Jurkat, Clone E6-1 (cell line): ENCODE measurements at regions not wholly inside any gene's neighbourhood (a gene's known extent, or its start where the extent isn't known, plus 50 kb on each side); places are given as distances from the start of the nearest gene placed in this dataset.

Experiments
- DNase-seq: peaks from one replicate; pipeline ENCODE4 v3.0.0-alpha.2; 2011; ENCODE audit warnings: low read depth, low spot score
- H3K4me3 ChIP-seq: 2 replicates; pipeline ENCODE4 v1.5.1; 2011; ENCODE audit warnings: mild to moderate bottlenecking, low read length, control low read depth, moderate library complexity

GRCh38 chr15:58293622-58294550 lies 137.9 kb upstream of the LIPC start:
- no peak overlapping the region for H3K4me3 ChIP-seq
- no peak for DNase-seq

- H3K4me3 ChIP-seq = no peak overlapping the region
- no peak for DNase-seq
Measured at GRCh38 chr15:58294681-58295254, 137.0 kb upstream of the LIPC start.

GRCh38 chr15:58295637-58296215 lies 136.1 kb upstream of the LIPC start:
- DNase-seq = peak; percentile 53
- no peak overlapping the region for H3K4me3 ChIP-seq

DNA sequence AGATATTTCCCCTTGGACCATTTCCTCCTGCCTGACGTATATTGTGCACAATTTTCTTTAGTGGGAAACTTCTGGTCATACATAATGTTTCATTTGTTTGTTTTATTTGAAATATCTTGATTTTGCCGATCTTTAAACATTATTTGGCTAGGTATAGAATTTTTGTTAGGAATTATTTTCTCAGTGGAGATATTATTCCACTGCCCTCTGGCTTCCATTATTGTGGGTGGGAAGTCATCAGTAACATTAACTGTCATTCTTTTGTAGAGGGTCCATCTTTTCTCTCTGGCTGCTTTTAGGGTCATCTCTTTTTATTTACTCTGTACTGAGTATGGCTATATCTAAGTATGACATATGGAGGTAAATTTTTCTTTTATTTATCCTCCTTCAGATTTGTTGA lies 135.5 kb upstream of the LIPC start:
- DNase-seq = no peak
- H3K4me3 ChIP-seq = no peak overlapping the region

DNA sequence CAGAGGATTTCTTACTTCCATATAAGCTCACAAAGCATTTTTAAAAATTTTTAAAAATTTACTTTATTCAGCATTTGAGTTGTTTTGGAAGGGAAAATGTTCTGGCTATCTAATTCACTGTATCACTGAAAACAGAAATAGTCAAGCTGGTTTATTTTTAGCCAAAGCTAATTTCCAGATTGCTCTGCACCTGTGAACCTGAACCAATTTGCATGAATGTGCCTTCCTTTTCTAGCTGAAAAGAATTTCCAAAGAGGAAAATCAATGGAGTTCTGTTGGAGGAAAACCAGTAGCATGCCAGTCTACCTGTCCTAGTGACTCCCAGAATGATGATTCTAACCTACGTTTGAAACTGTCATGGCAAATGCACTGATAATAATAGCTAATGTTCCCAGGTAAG lies 134.2 kb upstream of the LIPC start:
- no peak overlapping the region for H3K4me3 ChIP-seq
- DNase-seq = no peak

GRCh38 chr15:58298879-58299850 lies 132.6 kb upstream of the LIPC start:
- DNase-seq = no peak
- H3K4me3 ChIP-seq = no peak overlapping the region

GRCh38 chr15:58302832-58303231 lies 129.0 kb upstream of the LIPC start:
- no peak overlapping the region for H3K4me3 ChIP-seq
- no peak for DNase-seq

GRCh38 chr15:58303236-58303635 lies 128.6 kb upstream of the LIPC start:
- peak; percentile 50 for DNase-seq
- no peak overlapping the region for H3K4me3 ChIP-seq

- DNase-seq = no peak
- H3K4me3 ChIP-seq = no peak overlapping the region
Measured at GRCh38 chr15:58306591-58307312, 125.0 kb upstream of the LIPC start.

DNA sequence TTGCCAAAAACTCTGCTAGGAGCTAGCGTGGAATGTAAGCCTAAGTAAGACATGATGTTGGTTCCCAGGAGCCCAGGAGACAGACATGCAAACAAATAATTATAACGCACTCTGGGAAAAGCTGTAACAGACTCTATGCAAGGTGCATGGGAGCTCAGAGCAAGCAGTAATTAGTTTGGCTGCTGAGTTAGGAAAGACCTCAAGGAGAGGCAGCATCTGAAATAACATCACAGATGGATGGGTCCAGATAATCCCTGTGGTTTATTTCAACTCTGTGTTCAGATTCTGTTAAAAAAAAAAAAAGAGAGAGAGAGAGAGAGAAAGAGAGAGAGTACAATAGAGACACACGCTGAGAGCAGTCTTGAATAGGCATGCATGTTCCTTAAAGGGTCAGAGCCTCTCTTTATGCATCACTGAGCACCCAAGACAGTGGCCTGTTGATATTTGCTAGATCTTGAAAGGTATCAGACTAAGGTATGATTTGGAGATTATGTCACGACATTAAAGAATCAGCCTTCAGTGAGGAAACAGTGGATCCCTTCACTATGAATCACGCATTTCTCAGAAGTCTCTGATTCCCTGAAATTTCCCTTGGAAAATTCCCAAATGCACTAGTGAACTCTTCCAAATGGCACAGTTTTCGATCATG lies 124.4 kb upstream of the LIPC start:
- DNase-seq = peak; percentile 81
- H3K4me3 ChIP-seq = no peak overlapping the region

DNA sequence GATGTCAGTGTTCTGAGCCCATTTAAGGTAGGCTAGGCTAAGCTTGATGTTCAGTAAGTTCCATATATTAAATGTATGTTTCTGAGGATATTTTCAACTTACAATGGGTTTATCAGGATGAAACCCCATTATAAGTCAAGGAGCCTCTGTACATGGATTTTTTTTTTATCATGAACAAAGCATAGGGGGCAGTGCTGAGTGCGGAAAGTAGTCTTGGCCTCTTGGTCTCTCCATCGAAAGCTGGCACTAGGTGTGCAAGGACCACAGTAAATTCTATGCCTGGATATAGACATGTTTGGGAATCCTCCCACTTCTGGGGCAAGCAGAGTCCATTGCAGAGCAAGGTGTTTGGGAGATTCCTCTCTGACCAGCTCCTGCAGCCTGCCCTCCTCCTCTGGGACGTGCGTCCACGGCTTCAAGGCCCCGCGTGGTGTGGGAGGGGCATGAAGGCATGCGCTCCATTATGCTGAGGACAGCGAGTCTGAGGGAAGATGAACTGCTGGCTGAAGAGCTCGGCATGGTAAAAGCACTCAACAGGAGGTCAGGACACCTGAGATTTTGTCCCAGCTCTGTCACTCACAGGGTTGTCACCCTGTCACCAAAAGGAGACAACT lies 122.9 kb upstream of the LIPC start:
- no peak overlapping the region for H3K4me3 ChIP-seq
- DNase-seq = no peak

DNA sequence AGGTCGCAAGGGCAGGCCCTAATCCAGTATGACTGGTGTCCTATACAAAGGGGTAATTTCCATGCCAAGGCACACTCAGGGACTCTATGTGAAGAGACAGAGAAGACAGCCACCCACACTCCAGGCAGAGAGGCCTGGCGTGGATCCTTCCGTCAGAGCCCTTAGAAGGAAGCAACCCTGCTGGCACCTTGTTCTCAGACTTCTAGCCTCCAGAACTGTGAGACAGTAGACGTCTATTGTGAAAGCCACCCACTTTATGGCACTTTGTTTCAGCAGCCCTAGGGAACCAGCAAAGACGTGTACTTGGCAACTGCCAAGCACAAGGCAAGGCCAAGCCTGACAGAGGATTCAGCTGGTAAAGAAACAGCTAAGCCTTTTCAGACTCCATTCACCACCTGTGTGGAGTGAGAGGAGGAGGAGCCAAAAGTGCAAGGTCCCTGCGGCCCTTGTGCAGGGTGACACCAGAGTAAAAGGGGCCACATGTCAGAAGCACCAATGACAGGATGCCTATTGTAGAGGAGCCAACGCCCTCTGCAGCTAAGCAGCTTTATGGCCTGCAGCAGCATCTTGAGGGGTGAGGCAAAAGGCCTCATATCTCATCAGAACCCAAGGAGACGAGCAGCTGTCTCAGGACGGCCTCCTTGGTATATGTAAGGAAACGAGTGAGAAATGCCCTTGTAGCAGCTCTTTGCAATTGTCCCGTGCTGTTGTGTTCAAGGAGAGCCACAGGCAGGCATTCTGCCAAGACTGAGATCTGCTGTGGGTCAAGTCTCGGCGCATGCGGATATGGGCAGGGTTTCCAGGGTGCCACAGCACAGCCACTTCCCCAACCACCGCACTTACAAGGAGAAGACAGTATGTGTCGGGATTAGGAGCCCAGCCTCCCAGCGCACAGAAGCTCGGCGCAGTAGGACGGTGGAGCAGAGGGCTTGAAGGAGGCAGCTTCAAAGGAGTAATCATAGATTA lies 121.5 kb upstream of the LIPC start:
- no peak overlapping the region for H3K4me3 ChIP-seq
- DNase-seq = peak; percentile 37

GRCh38 chr15:58311556-58311955 lies 120.2 kb upstream of the LIPC start:
- no peak for DNase-seq
- H3K4me3 ChIP-seq = no peak overlapping the region

DNA sequence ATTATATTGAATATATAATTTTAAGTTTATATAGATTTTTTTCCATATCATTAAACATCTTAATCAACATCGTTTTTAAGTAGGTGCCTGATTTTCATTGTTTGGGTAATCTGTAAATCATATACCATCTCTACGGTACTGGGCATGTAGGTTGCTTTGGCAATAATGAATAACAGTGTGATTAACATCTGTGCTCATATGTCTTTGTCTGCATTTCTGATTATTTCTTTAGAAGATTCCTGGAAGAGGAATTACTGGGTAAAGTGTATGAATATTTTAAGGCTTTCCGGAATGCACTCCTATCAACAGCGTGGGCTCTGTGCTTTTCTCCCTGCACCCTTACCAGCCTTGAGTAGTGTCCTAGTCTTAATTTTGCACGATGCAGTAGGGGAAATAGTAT lies 119.8 kb upstream of the LIPC start:
- no peak for DNase-seq
- H3K4me3 ChIP-seq = no peak overlapping the region

DNA sequence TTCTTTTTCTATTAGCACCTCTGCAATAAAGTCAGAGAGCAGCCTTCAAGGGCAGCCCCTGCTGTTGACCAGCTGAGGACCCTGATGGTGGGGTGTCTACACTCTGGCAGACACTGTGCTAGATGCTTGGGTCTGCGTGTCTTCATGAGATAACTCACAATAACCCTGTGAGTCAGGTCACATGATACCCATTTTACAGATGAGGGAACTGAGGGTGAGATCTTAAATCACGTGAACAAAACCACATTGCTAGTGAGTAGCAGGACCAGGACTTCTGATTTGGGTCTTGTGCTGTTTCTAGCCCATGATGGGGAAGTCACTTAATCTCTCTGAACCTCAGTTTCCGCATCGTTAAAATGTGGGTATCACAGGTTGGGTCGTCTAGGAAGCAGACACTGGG lies 118.5 kb upstream of the LIPC start:
- H3K4me3 ChIP-seq = no peak overlapping the region
- DNase-seq = no peak

DNA sequence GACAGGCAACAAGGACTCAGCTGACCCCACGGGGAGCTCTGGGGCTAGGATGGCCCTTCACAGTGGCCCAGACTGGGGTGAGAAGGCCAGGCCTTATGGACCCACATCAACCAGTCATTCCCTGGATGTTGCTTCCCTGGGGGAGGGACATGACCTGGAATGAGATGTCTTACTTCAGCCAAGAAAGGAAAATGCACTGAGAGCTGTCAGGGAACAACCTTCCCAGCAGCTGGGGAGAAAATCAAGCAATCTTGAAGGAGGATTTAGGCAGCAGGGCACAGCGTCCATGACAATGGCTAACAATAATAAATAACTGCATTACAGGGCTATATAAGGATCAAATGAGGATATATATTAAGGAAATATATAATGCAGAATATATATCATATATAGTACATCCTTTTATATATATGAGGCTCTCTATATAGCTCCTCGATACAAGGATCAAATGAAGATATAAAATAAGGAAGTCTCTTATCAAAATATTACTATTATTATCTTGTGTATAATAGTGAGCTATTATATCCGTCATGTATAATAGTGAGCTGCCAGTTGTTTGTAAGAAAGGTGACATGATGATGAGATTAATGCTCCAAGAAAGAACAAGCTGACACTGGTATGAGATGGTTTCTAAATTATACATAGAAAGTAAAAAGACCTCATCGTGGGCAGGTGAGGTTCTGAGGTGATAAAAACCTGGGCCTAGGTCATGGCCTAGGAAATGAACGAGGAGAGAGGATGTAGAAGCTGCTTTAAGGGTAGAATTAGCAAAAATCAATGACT lies 117.8 kb upstream of the LIPC start:
- DNase-seq = no peak
- H3K4me3 ChIP-seq = no peak overlapping the region
